ENCODE measurements at regions not wholly inside any gene's neighbourhood (a gene's known extent, or its start where the extent isn't known, plus 50 kb on each side); places are given as distances from the start of the nearest gene placed in this dataset.

DNA sequence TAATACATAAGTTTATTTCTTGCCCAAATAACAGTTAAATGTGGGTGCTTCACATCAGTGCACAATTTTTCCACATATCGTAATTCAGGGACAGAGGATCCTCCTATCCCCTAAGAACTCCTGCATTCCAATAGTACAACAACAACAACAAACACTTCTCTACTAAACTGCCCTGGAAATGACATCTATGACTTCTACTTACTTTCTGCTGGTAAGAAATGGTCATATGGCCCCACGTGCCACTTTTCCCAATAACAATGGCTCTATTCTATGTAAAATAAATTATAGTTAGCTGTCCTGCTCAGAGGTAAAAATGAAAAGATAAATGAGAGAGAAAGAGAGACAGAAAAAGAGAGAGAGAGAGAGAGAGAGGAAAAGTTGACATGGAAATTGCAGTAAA, 308.5 kb downstream of the ATXN7L3B start:
- H3K23ac ChIP-seq (ENCODE audit: low read length in 2 of 2): no peak overlapping the region
- no peak overlapping the region for H2AFZ ChIP-seq (ENCODE audit: low read depth, low read length)
- H2BK120ac ChIP-seq (ENCODE audit: low read depth, low read length): no peak overlapping the region
- WGBS: 89% methylated on average over 1 of the region's 2 CpGs
- DNase-seq: no peak
- H3K4me3 ChIP-seq (ENCODE audit: insufficient read depth in 1 of 2, low read depth in 1 of 2, low read length in 2 of 2): no peak overlapping the region
- H3K36me3 ChIP-seq (ENCODE audit: control insufficient read depth in 1 of 2, insufficient read depth in 2 of 2, low read depth in 1 of 2, low read length in 2 of 2): no peaks in the 10 kb centered on the region
- H2BK12ac ChIP-seq (ENCODE audit: low read length in 2 of 2): no peak overlapping the region
- H2BK15ac ChIP-seq (ENCODE audit: low read depth, poor library complexity, severe bottlenecking): no peak overlapping the region
- H4K8ac ChIP-seq (ENCODE audit: low read length): no peak overlapping the region
- H3K79me1 ChIP-seq (replicated peaks; ENCODE audit: low read length, poor library complexity, severe bottlenecking): no peaks in the 10 kb centered on the region
- no peaks in the 10 kb centered on the region for H3K4me1 ChIP-seq (ENCODE audit: control insufficient read depth, insufficient read depth, low read depth, low read length)
- H3K27ac ChIP-seq (ENCODE audit: low read length, poor library complexity, severe bottlenecking): no peak overlapping the region
- H3K27me3 ChIP-seq (ENCODE audit: control insufficient read depth in 1 of 2, insufficient read depth in 1 of 2, low read length in 2 of 2): no peaks in the 10 kb centered on the region
- no peak overlapping the region for H3K4me2 ChIP-seq (ENCODE audit: low read length, poor library complexity, severe bottlenecking)
- no peaks in the 10 kb centered on the region for H3K9me3 ChIP-seq (ENCODE audit: control insufficient read depth, low read length)
- H3K14ac ChIP-seq (ENCODE audit: low read length in 2 of 2): no peak overlapping the region
- no peak overlapping the region for H3K18ac ChIP-seq (ENCODE audit: low read depth in 1 of 2, low read length in 2 of 2)
- H4K91ac ChIP-seq (ENCODE audit: low read length): no peak overlapping the region
- no peak overlapping the region for H3K4ac ChIP-seq (ENCODE audit: low read depth in 1 of 2, low read length in 2 of 2)
- no peak overlapping the region for H3K9ac ChIP-seq (ENCODE audit: low read length)
- H2BK5ac ChIP-seq (ENCODE audit: low read depth, low read length, poor library complexity, severe bottlenecking): no peak overlapping the region
- no peak overlapping the region for H2AK5ac ChIP-seq (ENCODE audit: low read length, severe bottlenecking)

- H3K4me2 ChIP-seq (ENCODE audit: low read length, poor library complexity, severe bottlenecking): no peak overlapping the region
- H2AFZ ChIP-seq (ENCODE audit: low read depth, low read length): no peak overlapping the region
- H4K91ac ChIP-seq (ENCODE audit: low read length): no peak overlapping the region
- 76% methylated on average over 4 of the region's 5 CpGs for WGBS
- H3K14ac ChIP-seq (ENCODE audit: low read length in 2 of 2): no peak overlapping the region
- no peak for DNase-seq
- H3K9ac ChIP-seq (ENCODE audit: low read length): no peak overlapping the region
- H2BK15ac ChIP-seq (ENCODE audit: low read depth, poor library complexity, severe bottlenecking): no peak overlapping the region
- no peak overlapping the region for H3K27ac ChIP-seq (ENCODE audit: low read length, poor library complexity, severe bottlenecking)
- no peaks in the 10 kb centered on the region for H3K4me1 ChIP-seq (ENCODE audit: control insufficient read depth, insufficient read depth, low read depth, low read length)
- H3K36me3 ChIP-seq (ENCODE audit: control insufficient read depth in 1 of 2, insufficient read depth in 2 of 2, low read depth in 1 of 2, low read length in 2 of 2): no peaks in the 10 kb centered on the region
- no peak overlapping the region for H2AK5ac ChIP-seq (ENCODE audit: low read length, severe bottlenecking)
- H3K79me1 ChIP-seq (replicated peaks; ENCODE audit: low read length, poor library complexity, severe bottlenecking): no peaks in the 10 kb centered on the region
- no peak overlapping the region for H2BK5ac ChIP-seq (ENCODE audit: low read depth, low read length, poor library complexity, severe bottlenecking)
- no peak overlapping the region for H3K23ac ChIP-seq (ENCODE audit: low read length in 2 of 2)
- H3K9me3 ChIP-seq (ENCODE audit: control insufficient read depth, low read length): no peaks in the 10 kb centered on the region
- no peaks in the 10 kb centered on the region for H3K27me3 ChIP-seq (ENCODE audit: control insufficient read depth in 1 of 2, insufficient read depth in 1 of 2, low read length in 2 of 2)
- H3K4ac ChIP-seq (ENCODE audit: low read depth in 1 of 2, low read length in 2 of 2): no peak overlapping the region
- no peak overlapping the region for H2BK120ac ChIP-seq (ENCODE audit: low read depth, low read length)
- H2BK12ac ChIP-seq (ENCODE audit: low read length in 2 of 2): no peak overlapping the region
- no peak overlapping the region for H4K8ac ChIP-seq (ENCODE audit: low read length)
- H3K18ac ChIP-seq (ENCODE audit: low read depth in 1 of 2, low read length in 2 of 2): no peak overlapping the region
- H3K4me3 ChIP-seq (ENCODE audit: insufficient read depth in 1 of 2, low read depth in 1 of 2, low read length in 2 of 2): no peak overlapping the region
Measured at GRCh38 chr12:74847169-74847568, 309.5 kb downstream of the ATXN7L3B start.

- no CpG with 5 or more reads among the region's 2 CpGs for WGBS
- DNase-seq: no peak
- H3K4me3 ChIP-seq (ENCODE audit: insufficient read depth in 1 of 2, low read depth in 1 of 2, low read length in 2 of 2): no peak overlapping the region
- no peaks in the 10 kb centered on the region for H3K9me3 ChIP-seq (ENCODE audit: control insufficient read depth, low read length)
- no peak overlapping the region for H3K18ac ChIP-seq (ENCODE audit: low read depth in 1 of 2, low read length in 2 of 2)
- no peak overlapping the region for H2BK5ac ChIP-seq (ENCODE audit: low read depth, low read length, poor library complexity, severe bottlenecking)
- no peak overlapping the region for H3K14ac ChIP-seq (ENCODE audit: low read length in 2 of 2)
- H2BK12ac ChIP-seq (ENCODE audit: low read length in 2 of 2): no peak overlapping the region
- H3K4me2 ChIP-seq (ENCODE audit: low read length, poor library complexity, severe bottlenecking): no peak overlapping the region
- no peaks in the 10 kb centered on the region for H3K79me1 ChIP-seq (replicated peaks; ENCODE audit: low read length, poor library complexity, severe bottlenecking)
- H4K8ac ChIP-seq (ENCODE audit: low read length): no peak overlapping the region
- no peak overlapping the region for H2BK15ac ChIP-seq (ENCODE audit: low read depth, poor library complexity, severe bottlenecking)
- no peak overlapping the region for H3K9ac ChIP-seq (ENCODE audit: low read length)
- no peak overlapping the region for H2AK5ac ChIP-seq (ENCODE audit: low read length, severe bottlenecking)
- no peaks in the 10 kb centered on the region for H3K27me3 ChIP-seq (ENCODE audit: control insufficient read depth in 1 of 2, insufficient read depth in 1 of 2, low read length in 2 of 2)
- no peak overlapping the region for H3K4ac ChIP-seq (ENCODE audit: low read depth in 1 of 2, low read length in 2 of 2)
- no peak overlapping the region for H3K27ac ChIP-seq (ENCODE audit: low read length, poor library complexity, severe bottlenecking)
- H3K23ac ChIP-seq (ENCODE audit: low read length in 2 of 2): no peak overlapping the region
- H2BK120ac ChIP-seq (ENCODE audit: low read depth, low read length): no peak overlapping the region
- no peak overlapping the region for H4K91ac ChIP-seq (ENCODE audit: low read length)
- no peaks in the 10 kb centered on the region for H3K36me3 ChIP-seq (ENCODE audit: control insufficient read depth in 1 of 2, insufficient read depth in 2 of 2, low read depth in 1 of 2, low read length in 2 of 2)
- no peaks in the 10 kb centered on the region for H3K4me1 ChIP-seq (ENCODE audit: control insufficient read depth, insufficient read depth, low read depth, low read length)
- no peak overlapping the region for H2AFZ ChIP-seq (ENCODE audit: low read depth, low read length)
Measured at GRCh38 chr12:74848006-74848405, 310.4 kb downstream of the ATXN7L3B start.

GRCh38 chr12:74849801-74850200, 312.2 kb downstream of the ATXN7L3B start:
- H3K9me3 ChIP-seq (ENCODE audit: control insufficient read depth, low read length): no peaks in the 10 kb centered on the region
- H3K27ac ChIP-seq (ENCODE audit: low read length, poor library complexity, severe bottlenecking): no peak overlapping the region
- H2AFZ ChIP-seq (ENCODE audit: low read depth, low read length): no peak overlapping the region
- no peak overlapping the region for H4K91ac ChIP-seq (ENCODE audit: low read length)
- H3K14ac ChIP-seq (ENCODE audit: low read length in 2 of 2): no peak overlapping the region
- H2AK5ac ChIP-seq (ENCODE audit: low read length, severe bottlenecking): no peak overlapping the region
- no peaks in the 10 kb centered on the region for H3K4me1 ChIP-seq (ENCODE audit: control insufficient read depth, insufficient read depth, low read depth, low read length)
- H2BK12ac ChIP-seq (ENCODE audit: low read length in 2 of 2): no peak overlapping the region
- no peak overlapping the region for H2BK5ac ChIP-seq (ENCODE audit: low read depth, low read length, poor library complexity, severe bottlenecking)
- 86% methylated on average over 1 of the region's 1 CpG for WGBS
- no peak overlapping the region for H3K4me3 ChIP-seq (ENCODE audit: insufficient read depth in 1 of 2, low read depth in 1 of 2, low read length in 2 of 2)
- no peaks in the 10 kb centered on the region for H3K79me1 ChIP-seq (replicated peaks; ENCODE audit: low read length, poor library complexity, severe bottlenecking)
- no peak overlapping the region for H3K4ac ChIP-seq (ENCODE audit: low read depth in 1 of 2, low read length in 2 of 2)
- no peak overlapping the region for H2BK120ac ChIP-seq (ENCODE audit: low read depth, low read length)
- H2BK15ac ChIP-seq (ENCODE audit: low read depth, poor library complexity, severe bottlenecking): no peak overlapping the region
- no peaks in the 10 kb centered on the region for H3K27me3 ChIP-seq (ENCODE audit: control insufficient read depth in 1 of 2, insufficient read depth in 1 of 2, low read length in 2 of 2)
- no peak overlapping the region for H3K23ac ChIP-seq (ENCODE audit: low read length in 2 of 2)
- DNase-seq: no peak
- H3K9ac ChIP-seq (ENCODE audit: low read length): no peak overlapping the region
- H3K18ac ChIP-seq (ENCODE audit: low read depth in 1 of 2, low read length in 2 of 2): no peak overlapping the region
- H3K4me2 ChIP-seq (ENCODE audit: low read length, poor library complexity, severe bottlenecking): no peak overlapping the region
- no peak overlapping the region for H4K8ac ChIP-seq (ENCODE audit: low read length)
- H3K36me3 ChIP-seq (ENCODE audit: control insufficient read depth in 1 of 2, insufficient read depth in 2 of 2, low read depth in 1 of 2, low read length in 2 of 2): no peaks in the 10 kb centered on the region
